GM18505 (cell line): ENCODE measurements at regions not wholly inside any gene's neighbourhood (a gene's known extent, or its start where the extent isn't known, plus 50 kb on each side); places are given as distances from the start of the nearest gene placed in this dataset.

Source experiments
- ATAC-seq: cut with Tn5 transposase; IDR thresholded peaks from one replicate; pipeline ENCODE4 v1.9.1; 2021; ENCODE audit not compliant: unreplicated experiment
- POLR2A ChIP-seq: IDR thresholded peaks from 4 replicates; pipeline ENCODE4 v1.6.1; 2011; ENCODE audit warnings: borderline replicate concordance; ENCODE audit not compliant: insufficient read depth, insufficient read length; ENCODE audit errors: extremely low read depth

DNA sequence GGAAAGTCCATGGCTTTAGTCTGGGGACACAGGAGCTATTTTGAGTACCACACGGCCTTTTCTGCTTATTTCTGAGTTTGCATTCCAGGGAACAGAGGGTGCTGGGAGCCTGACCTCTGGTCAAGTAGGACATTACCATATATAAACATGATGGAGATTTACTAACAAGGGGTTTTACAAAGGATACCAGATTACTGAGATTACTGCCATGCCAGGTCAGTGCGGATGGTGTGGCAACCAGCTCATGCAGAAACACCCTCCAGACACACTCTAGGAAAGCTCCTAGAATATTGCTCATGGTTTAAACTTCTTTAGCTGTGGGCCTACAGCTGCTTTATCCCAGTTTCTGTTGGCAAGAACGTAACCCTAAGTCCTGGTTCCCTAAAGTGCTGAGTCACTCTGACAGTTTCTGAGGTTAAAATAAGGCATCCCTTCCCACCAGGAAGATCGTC, 54.3 kb upstream of the AGTR1 start:
- ATAC-seq, result no peak

DNA sequence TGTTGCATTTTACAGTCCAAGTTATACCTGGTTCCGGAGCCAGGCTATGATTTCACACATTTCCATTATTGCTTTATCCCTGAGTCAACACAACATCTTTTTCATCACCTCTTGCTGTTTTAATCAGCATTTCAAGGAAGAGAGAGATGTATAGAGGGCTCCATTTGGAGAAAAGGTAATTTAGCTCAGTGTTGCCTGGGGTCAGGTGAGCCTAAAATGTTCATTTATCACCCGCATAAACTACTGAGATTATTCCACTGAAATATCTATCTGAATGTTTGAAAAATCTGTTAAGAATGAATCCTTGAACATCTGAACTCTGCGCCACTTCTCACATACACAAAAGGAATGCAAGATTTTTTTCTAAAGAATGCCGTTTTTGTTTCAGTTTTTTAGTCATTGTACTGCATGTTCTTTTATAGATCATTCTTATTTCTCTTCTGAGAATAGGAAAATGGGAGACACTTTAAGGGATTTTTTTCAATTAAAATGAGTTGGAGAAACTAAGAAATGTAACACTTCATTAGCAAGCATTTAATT, 51.5 kb upstream of the AGTR1 start:
- no peak for ATAC-seq
- TF ChIP-seq POLR2A, result no peak

More for the DNA sequence above, 54.3 kb upstream of the AGTR1 start:
- TF ChIP-seq POLR2A, result no peak
